Uterus (tissue), 3 donors: ENCODE measurements at regions not wholly inside any gene's neighbourhood (a gene's known extent, or its start where the extent isn't known, plus 50 kb on each side); places are given as distances from the start of the nearest gene placed in this dataset.

Source experiments
- DNase-seq, 2 donors: peaks; one replicate each; pipeline ENCODE4 v3.0.0-alpha.2; 2019 to 2020
- H3K27ac ChIP-seq, 2 donors: fragments of 200-600 bp; sonication (generic); 1 replicate in 1 of 2; 2 replicates in 1 of 2; pipeline ENCODE4 v1.5.1; 2016 to 2018
- H3K27me3 ChIP-seq, 2 donors: fragments of 200-600 bp; sonication (generic); one replicate each; pipeline ENCODE4 v1.5.1; 2018 to 2019; ENCODE audit warnings: control low read depth in 1 of 2
- H3K36me3 ChIP-seq, 2 donors: fragments of 200-600 bp; sonication (generic); one replicate each; pipeline ENCODE4 v1.5.1; 2019; ENCODE audit warnings: control low read depth in 1 of 2
- H3K4me1 ChIP-seq, 2 donors: fragments of 200-600 bp; sonication (generic); one replicate each; pipeline ENCODE4 v1.5.1; 2018 to 2019; ENCODE audit warnings: control low read depth in 1 of 2
- H3K4me3 ChIP-seq, 2 donors: fragments of 200-600 bp; sonication (generic); 1 replicate in 1 of 2; 2 replicates in 1 of 2; pipeline ENCODE4 v1.5.1; 2018 to 2019; ENCODE audit warnings: mild to moderate bottlenecking in 1 of 2
- H3K9me3 ChIP-seq, 2 donors: fragments of 200-600 bp; sonication (generic); one replicate each; pipeline ENCODE4 v1.5.1; 2019; ENCODE audit warnings: control low read depth in 1 of 2
- POLR2A ChIP-seq, 2 donors: fragments of 450-650 bp; IDR thresholded peaks; one replicate each; pipeline ENCODE4 v1.6.1; 2016; ENCODE audit warnings: antibody characterized with exemption in 2 of 2, mild to moderate bottlenecking in 1 of 2, moderate library complexity in 1 of 2
- intact Hi-C: fragments of 100-400 bp; cut with DNase I; formaldehyde crosslinking; loops from one replicate; pipeline ENCODE4 v1.15.1; 2023; ENCODE audit warnings: low total_unique reads
- TF ChIP-seq, protein P1 (sequence below), 4 experiments: fragments of 200-600 bp in 2 of 4; fragments of 450-650 bp in 2 of 4; sonication (generic) in 2 of 4; IDR thresholded peaks; one replicate each; pipeline ENCODE4 v1.5.1; 2016 to 2019; ENCODE audit warnings: antibody characterized with exemption in 4 of 4, mild to moderate bottlenecking in 2 of 4, moderate library complexity in 1 of 4
- donor health status: DM: yes; HTN: yes; CAD: no.

DNA sequence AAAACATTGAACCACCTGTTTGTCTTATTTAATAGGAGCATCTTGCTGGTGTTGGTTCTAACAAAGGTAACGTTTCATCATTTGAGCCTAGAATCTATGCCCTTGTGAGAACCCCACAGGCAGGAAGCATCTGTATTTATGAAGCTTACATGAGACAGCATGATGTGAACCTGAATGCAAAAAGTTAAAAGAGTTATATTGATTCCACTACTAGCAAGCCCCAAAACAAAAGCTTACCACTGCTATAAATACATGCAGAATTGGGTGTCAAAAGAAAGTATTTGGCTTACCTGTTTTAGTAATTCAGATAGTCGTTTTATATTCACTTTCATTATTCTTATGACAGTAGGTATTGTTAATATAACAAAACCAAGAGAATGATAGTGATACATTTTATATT is 301.2 kb upstream of the ADGRL2 start:
- no peak overlapping the region for H3K27ac ChIP-seq
- H3K9me3 ChIP-seq: no peaks in the 10 kb centered on the region
- DNase-seq: no peak
- H3K27me3 ChIP-seq: no peaks in the 10 kb centered on the region
- TF ChIP-seq, protein P1, sequence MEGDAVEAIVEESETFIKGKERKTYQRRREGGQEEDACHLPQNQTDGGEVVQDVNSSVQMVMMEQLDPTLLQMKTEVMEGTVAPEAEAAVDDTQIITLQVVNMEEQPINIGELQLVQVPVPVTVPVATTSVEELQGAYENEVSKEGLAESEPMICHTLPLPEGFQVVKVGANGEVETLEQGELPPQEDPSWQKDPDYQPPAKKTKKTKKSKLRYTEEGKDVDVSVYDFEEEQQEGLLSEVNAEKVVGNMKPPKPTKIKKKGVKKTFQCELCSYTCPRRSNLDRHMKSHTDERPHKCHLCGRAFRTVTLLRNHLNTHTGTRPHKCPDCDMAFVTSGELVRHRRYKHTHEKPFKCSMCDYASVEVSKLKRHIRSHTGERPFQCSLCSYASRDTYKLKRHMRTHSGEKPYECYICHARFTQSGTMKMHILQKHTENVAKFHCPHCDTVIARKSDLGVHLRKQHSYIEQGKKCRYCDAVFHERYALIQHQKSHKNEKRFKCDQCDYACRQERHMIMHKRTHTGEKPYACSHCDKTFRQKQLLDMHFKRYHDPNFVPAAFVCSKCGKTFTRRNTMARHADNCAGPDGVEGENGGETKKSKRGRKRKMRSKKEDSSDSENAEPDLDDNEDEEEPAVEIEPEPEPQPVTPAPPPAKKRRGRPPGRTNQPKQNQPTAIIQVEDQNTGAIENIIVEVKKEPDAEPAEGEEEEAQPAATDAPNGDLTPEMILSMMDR (IDR thresholded peaks at IDR 0.05): no peak
- TF ChIP-seq POLR2A (IDR thresholded peaks at IDR 0.05): no peak
- H3K4me1 ChIP-seq: no peaks in the 10 kb centered on the region
- intact Hi-C loops: no loop called here
- H3K4me3 ChIP-seq: no peak overlapping the region
- no peaks in the 10 kb centered on the region for H3K36me3 ChIP-seq

DNA sequence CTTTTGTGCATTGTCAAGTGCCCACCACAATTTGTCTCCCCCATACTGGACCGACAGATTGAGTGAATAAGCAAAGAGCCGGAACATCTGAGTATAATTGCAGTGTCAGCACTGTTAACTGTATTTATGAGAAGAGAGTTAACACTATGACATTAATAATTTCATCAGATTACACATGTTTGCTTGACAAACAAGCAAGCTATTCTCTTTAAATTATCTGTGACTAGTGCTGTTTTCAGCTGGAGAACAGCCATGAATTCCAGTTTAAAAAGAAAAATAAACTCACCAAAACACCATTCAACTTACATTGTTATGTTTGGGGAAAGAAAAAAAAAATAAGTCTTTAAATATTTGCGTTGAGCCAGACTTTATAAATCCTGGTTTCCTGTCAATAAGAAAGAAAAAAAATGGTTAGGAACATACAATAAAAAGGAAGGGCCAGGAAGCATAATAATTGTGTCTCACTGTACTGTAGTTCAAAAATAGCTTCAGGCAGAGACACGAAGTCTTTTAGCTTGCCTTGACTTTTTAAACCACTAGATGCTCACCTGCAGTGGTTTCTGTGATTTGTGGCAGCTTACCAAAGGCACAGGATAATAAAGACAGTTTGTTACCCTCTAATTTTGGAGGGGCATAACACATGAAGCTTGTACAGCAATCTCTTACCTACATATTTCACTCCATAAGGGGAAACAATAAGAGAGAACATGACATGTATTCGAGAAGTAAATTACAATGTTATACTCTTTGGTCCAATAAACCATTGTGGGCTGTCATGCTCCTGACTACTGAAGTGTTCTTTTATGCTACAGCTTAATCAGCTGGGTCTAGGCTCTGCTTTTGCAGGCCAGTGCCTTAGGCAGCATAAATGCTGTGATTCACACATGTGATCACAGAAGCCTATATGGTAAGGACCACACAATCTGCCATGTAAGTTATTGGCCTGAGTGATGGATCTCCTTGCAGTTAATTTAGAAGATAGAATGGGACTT is 302.0 kb upstream of the ADGRL2 start:
- Histone ChIP-seq H3K27ac (no peak overlapping the region), H3K4me1 (no peaks in the 10 kb centered on the region), H3K4me3 (no peak overlapping the region), H3K27me3 (no peaks in the 10 kb centered on the region), H3K36me3 (no peaks in the 10 kb centered on the region), H3K9me3 (no peaks in the 10 kb centered on the region)
- intact Hi-C loops: no loop called here
- no peak for DNase-seq
- TF ChIP-seq POLR2A (IDR thresholded peaks at IDR 0.05): no peak
- TF ChIP-seq, protein P1 (IDR thresholded peaks at IDR 0.05): no peak

DNA sequence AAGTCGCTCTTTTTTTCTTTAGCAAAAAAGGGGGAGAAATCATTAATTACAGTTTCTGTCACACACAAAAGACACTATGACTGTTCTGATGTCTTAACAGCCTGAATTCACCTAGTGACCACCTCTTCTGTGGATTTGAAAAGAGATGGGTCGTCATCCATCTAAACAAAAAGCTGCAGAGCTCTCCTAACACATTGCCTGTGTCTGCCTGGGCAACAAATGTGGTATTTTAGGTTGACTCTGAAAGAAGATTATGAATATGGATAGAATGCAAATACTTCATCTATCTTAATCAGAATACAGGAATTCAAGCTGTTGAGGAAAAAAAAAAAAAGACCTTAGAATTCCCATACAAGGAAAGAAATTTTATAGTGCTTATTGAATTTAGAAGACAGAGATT is 304.4 kb upstream of the ADGRL2 start:
- no peak for TF ChIP-seq POLR2A (IDR thresholded peaks at IDR 0.05)
- TF ChIP-seq, protein P1 (IDR thresholded peaks at IDR 0.05): no peak
- no peak overlapping the region for H3K27ac ChIP-seq
- DNase-seq: no peak
- H3K4me1 ChIP-seq: no peaks in the 10 kb centered on the region
- no peaks in the 10 kb centered on the region for H3K9me3 ChIP-seq
- no peaks in the 10 kb centered on the region for H3K36me3 ChIP-seq
- no peaks in the 10 kb centered on the region for H3K27me3 ChIP-seq
- no peak overlapping the region for H3K4me3 ChIP-seq
- intact Hi-C loops: no loop called here

DNA sequence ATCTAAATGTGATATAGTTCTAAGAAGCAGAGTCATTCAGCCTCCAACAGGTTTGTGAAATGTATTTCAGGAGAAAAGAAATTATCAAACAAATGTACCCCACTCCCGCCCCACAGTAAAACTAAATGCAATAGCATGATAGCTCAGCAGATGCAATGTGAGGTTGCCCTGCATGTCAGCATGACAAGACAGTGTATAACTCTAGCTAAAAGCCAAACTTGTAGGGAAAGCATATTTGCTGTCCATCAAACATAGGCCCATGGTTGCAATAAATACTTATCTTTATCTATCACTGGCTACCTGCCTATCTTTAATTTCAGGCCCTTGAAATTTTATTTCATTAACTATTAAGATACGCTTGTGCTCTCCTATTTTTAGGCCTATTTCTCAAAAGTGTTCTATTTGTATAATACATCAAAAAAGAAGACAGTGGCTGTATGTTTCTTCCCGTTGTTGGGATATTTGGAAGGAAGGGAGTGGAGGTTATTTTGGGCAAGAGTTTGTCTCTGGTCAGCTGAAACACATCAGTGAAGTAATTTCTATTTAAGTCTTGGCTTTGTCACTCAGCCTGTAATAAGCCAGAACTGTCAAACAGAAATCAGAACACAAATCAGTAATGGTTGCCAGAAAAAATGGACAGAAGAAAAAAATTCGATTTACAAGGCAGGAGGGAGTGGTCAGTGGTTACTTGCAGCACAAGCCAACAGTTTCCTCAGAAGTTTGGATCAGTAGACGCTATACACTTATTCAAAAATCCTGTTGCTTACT is 307.4 kb upstream of the ADGRL2 start:
- H3K27ac ChIP-seq: no peak overlapping the region
- H3K36me3 ChIP-seq: no peaks in the 10 kb centered on the region
- TF ChIP-seq, protein P1 (IDR thresholded peaks at IDR 0.05): no peak
- TF ChIP-seq POLR2A (IDR thresholded peaks at IDR 0.05): no peak
- H3K9me3 ChIP-seq: no peaks in the 10 kb centered on the region
- intact Hi-C loops: no loop called here
- no peak overlapping the region for H3K4me3 ChIP-seq
- H3K27me3 ChIP-seq: no peaks in the 10 kb centered on the region
- DNase-seq: no peak
- H3K4me1 ChIP-seq: no peaks in the 10 kb centered on the region

DNA sequence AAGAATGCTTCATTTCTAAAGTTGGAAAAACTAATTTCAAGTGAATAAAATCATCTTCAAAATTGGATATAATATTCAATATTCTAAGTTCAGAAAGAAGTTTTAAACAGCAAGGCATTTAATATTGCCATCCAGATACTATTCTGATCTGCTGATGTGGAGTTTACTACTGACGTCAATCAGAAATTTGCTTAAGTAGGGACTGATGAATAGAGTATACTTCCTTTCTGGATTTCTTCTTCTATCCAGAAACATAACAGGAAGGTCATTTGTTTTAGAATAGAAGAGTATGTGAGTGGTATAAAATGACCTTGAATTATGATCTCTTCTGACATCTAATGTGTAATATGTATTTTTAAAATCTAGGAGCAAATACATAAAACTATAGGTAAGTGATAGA is 308.1 kb upstream of the ADGRL2 start:
- H3K27me3 ChIP-seq: no peaks in the 10 kb centered on the region
- H3K4me1 ChIP-seq: no peaks in the 10 kb centered on the region
- no peak overlapping the region for H3K27ac ChIP-seq
- TF ChIP-seq POLR2A (IDR thresholded peaks at IDR 0.05): no peak
- TF ChIP-seq, protein P1 (IDR thresholded peaks at IDR 0.05): no peak
- H3K9me3 ChIP-seq: no peaks in the 10 kb centered on the region
- intact Hi-C loops: no loop called here
- H3K36me3 ChIP-seq: no peaks in the 10 kb centered on the region
- no peak overlapping the region for H3K4me3 ChIP-seq
- DNase-seq: no peak
